Endothelial cell of umbilical vein (primary cell): ENCODE measurements at regions not wholly inside any gene's neighbourhood (a gene's known extent, or its start where the extent isn't known, plus 50 kb on each side); places are given as distances from the start of the nearest gene placed in this dataset.

Source experiments
- BruUV-seq: library from RNA; stranded (reverse); fragments of 400-500 nt; replicated peaks from 2 replicates; lab custom pipeline; 2021; lab: Mats Ljungman, UMichigan
- CTCF ChIA-PET: fragments of 300-600, 350-600 bp; sonication (Branson Sonifier 250); formaldehyde crosslinking; loops from one replicate; lab custom pipeline; 2021; ENCODE audit warnings: antibody characterized with exemption, inconsistent platforms; lab: Charles Lee
- POLR2A ChIA-PET: fragments of 300-600, 350-600 bp; sonication (Branson Sonifier 250); formaldehyde crosslinking; loops from one replicate; lab custom pipeline; 2021; ENCODE audit warnings: antibody characterized with exemption, inconsistent platforms; lab: Charles Lee
- DNase-seq: peaks from one replicate; pipeline ENCODE4 v3.0.0-alpha.2; 2011; ENCODE audit warnings: low read depth, low spot score
- FAIRE-seq: peaks from 2 replicates; lab custom pipeline; 2011; peaks lifted over from hg19 to GRCh38; lab: Jason Lieb, UNC
- H2AFZ ChIP-seq: 2 replicates; pipeline ENCODE4 v1.6.0; 2012; ENCODE audit warnings: low read depth, low read length, control low read depth, inconsistent platforms
- H3K27ac ChIP-seq: 2 replicates; pipeline ENCODE4 v1.5.1; 2011; ENCODE audit warnings: low read depth, mild to moderate bottlenecking, control low read depth, low read length, moderate library complexity; ENCODE audit not compliant: insufficient read depth
- H3K27me3 ChIP-seq, 2 experiments: 2 replicates each; pipeline versions ENCODE4 v1.6.0 to v1.6.1; 2011; ENCODE audit warnings: low read length in 2 of 2, mixed read lengths in 1 of 2; ENCODE audit not compliant: control insufficient read depth in 2 of 2, insufficient read depth in 2 of 2
- H3K36me3 ChIP-seq, 2 experiments: 2 replicates in 1 of 2; 3 replicates in 1 of 2; pipeline ENCODE4 v1.5.1; 2011; ENCODE audit warnings: low read length in 2 of 2, mild to moderate bottlenecking in 1 of 2, moderate library complexity in 1 of 2; ENCODE audit not compliant: control insufficient read depth in 2 of 2, insufficient read depth in 2 of 2; ENCODE audit errors: extremely low read depth in 1 of 2
- H3K4me1 ChIP-seq: 3 replicates; pipeline ENCODE4 v1.5.1; 2011; ENCODE audit warnings: mild to moderate bottlenecking, low read length; ENCODE audit not compliant: control insufficient read depth, insufficient read depth; ENCODE audit errors: extremely low read depth
- H3K4me2 ChIP-seq: 2 replicates; pipeline ENCODE4 v1.6.1; 2011; ENCODE audit warnings: low read length, control low read depth, mixed read lengths; ENCODE audit not compliant: insufficient read depth
- H3K4me3 ChIP-seq, 3 experiments: fragments of 200-600 bp in 1 of 3; sonication (generic), shearing (Covaris generic) in 1 of 3; replicated peaks in 1 of 3; 2 replicates each; pipeline ENCODE4 v1.5.1; 2011 to 2016; ENCODE audit warnings: control low read depth in 3 of 3, low read length in 3 of 3, mild to moderate bottlenecking in 2 of 3, inconsistent platforms in 1 of 3, low read depth in 1 of 3, moderate library complexity in 1 of 3; ENCODE audit not compliant: insufficient read depth in 1 of 3
- H3K79me2 ChIP-seq: 2 replicates; pipeline ENCODE4 v1.6.0; 2012; ENCODE audit warnings: low read length, inconsistent platforms; ENCODE audit not compliant: control insufficient read depth, insufficient read depth
- H3K9ac ChIP-seq: replicated peaks from 2 replicates; pipeline ENCODE3; 2011; ENCODE audit warnings: low read length, control low read depth; ENCODE audit not compliant: insufficient read depth; ENCODE audit errors: extremely low read depth
- H3K9me1 ChIP-seq: replicated peaks from 3 replicates; pipeline ENCODE4 v1.6.0; 2011; ENCODE audit warnings: mild to moderate bottlenecking, low read length; ENCODE audit not compliant: control insufficient read depth, insufficient read depth; ENCODE audit errors: extremely low read depth
- H3K9me3 ChIP-seq: replicated peaks from 2 replicates; pipeline ENCODE4 v1.5.1; 2012; ENCODE audit warnings: low read length, inconsistent platforms; ENCODE audit not compliant: control insufficient read depth, insufficient read depth
- H4K20me1 ChIP-seq: replicated peaks from 2 replicates; pipeline ENCODE3; 2011; ENCODE audit warnings: mild to moderate bottlenecking, low read length; ENCODE audit not compliant: control insufficient read depth, insufficient read depth; ENCODE audit errors: extremely low read depth
- EZH2 ChIP-seq: IDR thresholded peaks from 2 replicates; pipeline ENCODE4 v1.6.1; 2012; ENCODE audit warnings: borderline replicate concordance, low read depth, mild to moderate bottlenecking, moderate library complexity, low read length, inconsistent platforms; ENCODE audit not compliant: severe bottlenecking
- FOS ChIP-seq: IDR thresholded peaks from 2 replicates; pipeline ENCODE4 v1.6.1; 2011; ENCODE audit warnings: mild to moderate bottlenecking, low read length, moderate library complexity, borderline replicate concordance; ENCODE audit not compliant: insufficient read depth
- GATA2 ChIP-seq: IDR thresholded peaks from 2 replicates; pipeline ENCODE4 v1.7.0; 2011; ENCODE audit warnings: low read depth, mild to moderate bottlenecking, moderate library complexity, mixed read lengths, low read length; ENCODE audit not compliant: insufficient read length, insufficient read depth
- JUN ChIP-seq: IDR thresholded peaks from 2 replicates; pipeline ENCODE4 v1.6.1; 2011; ENCODE audit warnings: borderline replicate concordance, low read depth; ENCODE audit not compliant: insufficient read length, insufficient read depth
- POLR2A ChIP-seq: IDR thresholded peaks from 2 replicates; pipeline ENCODE4 v1.6.1; 2012; ENCODE audit warnings: low read depth, mild to moderate bottlenecking, control low read depth, low read length
- POLR2AphosphoS5 ChIP-seq: IDR thresholded peaks from 2 replicates; pipeline ENCODE4 v1.6.1; 2012; ENCODE audit warnings: low read depth, mild to moderate bottlenecking, control low read depth, low read length, moderate library complexity; ENCODE audit not compliant: insufficient read depth
- dilution Hi-C: fragments of 300-500 bp; cut with MboI; formaldehyde crosslinking; loops from one replicate; pipeline ENCODE4 v1.15.0; 2019; ENCODE audit warnings: low sequenced_read_pairs; ENCODE audit not compliant: extremely low pct_ligation_motif_present
- intact Hi-C: fragments of 100-400 bp; cut with micrococcal nuclease; formaldehyde crosslinking; loops from one replicate; pipeline ENCODE4 v1.10.0; 2022
- TF ChIP-seq, protein P1 (sequence below), 2 donors: IDR thresholded peaks; 1 replicate in 1 of 2; 2 replicates in 1 of 2; pipeline ENCODE4 v1.5.1; 2011; ENCODE audit warnings: low read length in 2 of 2, mild to moderate bottlenecking in 2 of 2, moderate library complexity in 2 of 2, control low read depth in 1 of 2, inconsistent platforms in 1 of 2, low read depth in 1 of 2; ENCODE audit not compliant: insufficient read depth in 1 of 2; ENCODE audit errors: extremely low read depth in 1 of 2
- TF ChIP-seq, protein P2 (sequence below): IDR thresholded peaks from 2 replicates; pipeline ENCODE4 v1.6.1; 2011; ENCODE audit not compliant: insufficient read depth, insufficient read length

DNA sequence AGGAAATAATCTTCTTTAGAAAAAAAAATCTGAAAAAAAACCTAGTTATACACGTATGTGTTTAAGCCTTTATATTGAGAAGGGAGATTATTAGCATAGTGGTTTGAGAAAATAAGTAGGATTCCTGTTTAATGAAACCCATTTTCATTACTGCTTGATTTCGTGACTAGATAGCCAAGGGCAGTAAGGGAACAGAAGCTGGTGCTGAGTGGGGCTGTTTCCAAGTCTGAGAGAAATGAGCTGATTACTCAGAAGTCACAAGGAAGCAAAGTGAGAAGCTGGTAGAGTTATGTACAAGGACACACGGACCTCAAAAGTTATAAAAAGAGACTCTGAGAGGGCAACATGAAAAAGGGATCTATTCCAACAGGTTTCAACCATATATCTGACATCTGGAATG lies 256.5 kb downstream of the TTLL7 start:
- dilution Hi-C loops, result no loop called here
- no TSS peak for BruUV-seq
- CTCF ChIA-PET, result interaction anchor here (0.6 kb wide), 1 partner anchor 10 kb away, joined by 3 read pairs; no protein-coding TSS in a partner anchor

More for the DNA sequence above, 256.5 kb downstream of the TTLL7 start:
- Histone ChIP-seq H3K79me2 (no peaks in the 10 kb centered on the region), H3K9me3 (no peaks in the 10 kb centered on the region), H3K4me1 (no peaks in the 10 kb centered on the region), H3K4me3 (no peak overlapping the region), H3K27ac (no peak overlapping the region), H3K27me3 (no peaks in the 10 kb centered on the region), H4K20me1 (no peaks in the 10 kb centered on the region), H3K9me1 (no peaks in the 10 kb centered on the region), H3K4me2 (no peak overlapping the region), H3K9ac (no peak overlapping the region), H3K36me3 (no peaks in the 10 kb centered on the region), H2AFZ (no peak overlapping the region)
- intact Hi-C loops, result no loop called here
- TF ChIP-seq, protein P1, sequence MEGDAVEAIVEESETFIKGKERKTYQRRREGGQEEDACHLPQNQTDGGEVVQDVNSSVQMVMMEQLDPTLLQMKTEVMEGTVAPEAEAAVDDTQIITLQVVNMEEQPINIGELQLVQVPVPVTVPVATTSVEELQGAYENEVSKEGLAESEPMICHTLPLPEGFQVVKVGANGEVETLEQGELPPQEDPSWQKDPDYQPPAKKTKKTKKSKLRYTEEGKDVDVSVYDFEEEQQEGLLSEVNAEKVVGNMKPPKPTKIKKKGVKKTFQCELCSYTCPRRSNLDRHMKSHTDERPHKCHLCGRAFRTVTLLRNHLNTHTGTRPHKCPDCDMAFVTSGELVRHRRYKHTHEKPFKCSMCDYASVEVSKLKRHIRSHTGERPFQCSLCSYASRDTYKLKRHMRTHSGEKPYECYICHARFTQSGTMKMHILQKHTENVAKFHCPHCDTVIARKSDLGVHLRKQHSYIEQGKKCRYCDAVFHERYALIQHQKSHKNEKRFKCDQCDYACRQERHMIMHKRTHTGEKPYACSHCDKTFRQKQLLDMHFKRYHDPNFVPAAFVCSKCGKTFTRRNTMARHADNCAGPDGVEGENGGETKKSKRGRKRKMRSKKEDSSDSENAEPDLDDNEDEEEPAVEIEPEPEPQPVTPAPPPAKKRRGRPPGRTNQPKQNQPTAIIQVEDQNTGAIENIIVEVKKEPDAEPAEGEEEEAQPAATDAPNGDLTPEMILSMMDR (IDR thresholded peaks at IDR 0.05; ENCODE audit: extremely low read depth in 1 of 2, insufficient read depth in 1 of 2, low read depth in 1 of 2, low read length in 2 of 2), result no peak
- no peak for TF ChIP-seq JUN
- no peak for TF ChIP-seq POLR2AphosphoS5
- TF ChIP-seq, protein P2, sequence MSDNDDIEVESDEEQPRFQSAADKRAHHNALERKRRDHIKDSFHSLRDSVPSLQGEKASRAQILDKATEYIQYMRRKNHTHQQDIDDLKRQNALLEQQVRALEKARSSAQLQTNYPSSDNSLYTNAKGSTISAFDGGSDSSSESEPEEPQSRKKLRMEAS, result no peak
- no peak for TF ChIP-seq GATA2
- TF ChIP-seq POLR2A, result no peak
- TF ChIP-seq EZH2, result no peak
- no peak for TF ChIP-seq FOS
- POLR2A ChIA-PET, result no interaction called here
- DNase-seq (no peak), FAIRE-seq (no peak)
